ENCODE measurements at regions not wholly inside any gene's neighbourhood (a gene's known extent, or its start where the extent isn't known, plus 50 kb on each side); places are given as distances from the start of the nearest gene placed in this dataset.

DNA sequence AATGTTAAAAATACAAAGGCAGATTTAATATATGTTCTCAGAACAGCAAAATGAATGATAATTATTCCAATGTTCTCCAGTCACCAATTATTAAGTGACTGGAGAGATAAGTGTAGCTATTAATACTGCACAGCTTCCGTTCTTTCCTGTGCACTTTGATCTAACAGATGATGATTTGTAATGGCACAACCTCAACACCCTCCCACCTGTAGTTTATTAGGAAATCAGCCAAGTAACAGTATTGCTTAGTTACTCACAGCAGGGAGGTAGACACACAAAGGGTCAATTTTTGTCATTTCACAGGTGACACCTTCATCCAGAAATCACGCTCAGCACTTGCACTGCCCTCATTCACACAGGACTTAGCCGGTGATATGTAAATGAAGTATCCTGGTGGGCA is 688.1 kb downstream of the EPHA3 start:
- Histone ChIP-seq H3K4me1 (ENCODE audit: control insufficient read depth in 2 of 2, insufficient read depth in 2 of 2, low read length in 1 of 2) (no peaks in the 10 kb centered on the region), H3K27me3 (ENCODE audit: control insufficient read depth in 1 of 2, insufficient read depth in 2 of 2, low read length in 2 of 2) (no peaks in the 10 kb centered on the region), H3K9me3 (ENCODE audit: control insufficient read depth in 2 of 2, insufficient read depth in 1 of 2, low read depth in 1 of 2, low read length in 1 of 2) (no peaks in the 10 kb centered on the region), H3K27ac (ENCODE audit: low read depth in 2 of 2, low read length in 1 of 2) (no peak overlapping the region), H3K4me3 (ENCODE audit: low read depth in 1 of 2, low read length in 2 of 2) (no peak overlapping the region), H3K36me3 (ENCODE audit: control insufficient read depth in 2 of 2, insufficient read depth in 2 of 2, low read length in 1 of 2) (no peaks in the 10 kb centered on the region)
- WGBS, 2 donors, result 31 to 53% methylated on average over 3 of the region's 3 CpGs

DNA sequence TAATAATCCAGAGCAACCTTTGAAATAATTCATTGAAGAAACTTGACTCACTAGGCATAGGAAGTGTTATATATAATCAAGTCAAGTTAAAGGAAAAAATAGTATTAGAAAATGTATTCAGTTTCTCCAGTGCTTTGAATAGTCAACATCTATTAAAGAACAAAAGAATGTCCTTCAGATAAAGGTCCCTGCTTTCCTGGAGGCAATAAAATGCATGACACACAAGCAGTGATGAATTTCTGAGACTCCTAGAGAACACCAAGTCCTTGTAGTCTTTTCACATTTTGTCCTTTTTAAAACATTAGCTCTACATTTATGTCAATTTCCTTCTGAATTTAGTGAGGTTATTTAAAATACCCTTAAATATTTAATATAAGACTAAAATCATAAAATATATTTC is 695.5 kb downstream of the EPHA3 start:
- Histone ChIP-seq H3K27me3 (ENCODE audit: control insufficient read depth in 1 of 2, insufficient read depth in 2 of 2, low read length in 2 of 2) (no peaks in the 10 kb centered on the region), H3K4me3 (ENCODE audit: low read depth in 1 of 2, low read length in 2 of 2) (no peak overlapping the region), H3K4me1 (ENCODE audit: control insufficient read depth in 2 of 2, insufficient read depth in 2 of 2, low read length in 1 of 2) (no peaks in the 10 kb centered on the region), H3K9me3 (ENCODE audit: control insufficient read depth in 2 of 2, insufficient read depth in 1 of 2, low read depth in 1 of 2, low read length in 1 of 2) (no peaks in the 10 kb centered on the region), H3K36me3 (ENCODE audit: control insufficient read depth in 2 of 2, insufficient read depth in 2 of 2, low read length in 1 of 2) (no peaks in the 10 kb centered on the region), H3K27ac (ENCODE audit: low read depth in 2 of 2, low read length in 1 of 2) (no peak overlapping the region)

DNA sequence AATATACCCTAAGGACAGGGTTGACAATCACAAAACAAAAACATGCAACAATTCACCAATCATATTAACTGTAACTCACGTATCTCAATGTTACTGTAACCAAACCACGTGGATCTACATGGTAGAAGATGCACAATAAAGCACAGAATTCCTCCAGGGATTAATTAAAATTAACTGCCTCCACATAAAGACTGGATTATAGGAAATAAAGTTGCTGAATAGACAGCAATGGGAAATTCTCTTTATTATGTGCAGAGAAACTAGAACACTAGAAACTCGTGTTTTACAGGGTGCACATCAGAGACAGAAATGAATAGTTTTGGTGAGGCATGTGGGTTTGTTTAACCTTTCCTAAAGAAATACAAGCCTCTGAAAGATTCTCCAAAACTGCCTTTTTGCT is 696.3 kb downstream of the EPHA3 start:
- H3K27ac ChIP-seq (ENCODE audit: low read depth in 2 of 2, low read length in 1 of 2), result no peak overlapping the region
- no peaks in the 10 kb centered on the region for H3K4me1 ChIP-seq (ENCODE audit: control insufficient read depth in 2 of 2, insufficient read depth in 2 of 2, low read length in 1 of 2)
- WGBS, 2 donors, result 56 to 58% methylated on average over 3 of the region's 3 CpGs
- H3K4me3 ChIP-seq (ENCODE audit: low read depth in 1 of 2, low read length in 2 of 2), result no peak overlapping the region
- peaks cover 0 to 2% of the 10 kb centered on the region in 2 donors for H3K9me3 ChIP-seq (ENCODE audit: control insufficient read depth in 2 of 2, insufficient read depth in 1 of 2, low read depth in 1 of 2, low read length in 1 of 2)
- no peaks in the 10 kb centered on the region for H3K27me3 ChIP-seq (ENCODE audit: control insufficient read depth in 1 of 2, insufficient read depth in 2 of 2, low read length in 2 of 2)
- no peaks in the 10 kb centered on the region for H3K36me3 ChIP-seq (ENCODE audit: control insufficient read depth in 2 of 2, insufficient read depth in 2 of 2, low read length in 1 of 2)

DNA sequence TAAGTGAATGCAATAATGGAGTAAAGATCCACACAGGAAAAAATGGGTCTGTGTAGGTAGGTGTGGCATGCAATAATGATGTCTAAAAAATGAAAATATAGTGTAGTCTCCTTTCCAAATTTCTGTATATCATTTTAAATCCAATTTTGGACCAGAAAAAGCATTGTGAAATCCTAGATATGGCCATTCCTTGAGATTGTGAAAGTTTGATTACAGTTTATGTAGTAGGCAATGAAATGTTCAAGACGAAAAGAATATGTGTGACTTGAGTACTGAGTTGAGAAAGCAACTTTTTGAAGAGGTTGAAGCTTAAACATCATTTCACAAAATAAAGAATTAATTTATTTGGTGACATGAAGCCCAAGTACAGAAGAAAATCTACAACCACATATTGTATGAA is 698.7 kb downstream of the EPHA3 start:
- no peak overlapping the region for H3K4me3 ChIP-seq (ENCODE audit: low read depth in 1 of 2, low read length in 2 of 2)
- 77 to 78% methylated on average over 1 of the region's 1 CpG for WGBS, 2 donors
- H3K9me3 ChIP-seq (ENCODE audit: control insufficient read depth in 2 of 2, insufficient read depth in 1 of 2, low read depth in 1 of 2, low read length in 1 of 2), result peaks cover 0 to 3% of the 10 kb centered on the region in 2 donors
- no peaks in the 10 kb centered on the region for H3K27me3 ChIP-seq (ENCODE audit: control insufficient read depth in 1 of 2, insufficient read depth in 2 of 2, low read length in 2 of 2)
- H3K36me3 ChIP-seq (ENCODE audit: control insufficient read depth in 2 of 2, insufficient read depth in 2 of 2, low read length in 1 of 2), result no peaks in the 10 kb centered on the region
- no peak overlapping the region for H3K27ac ChIP-seq (ENCODE audit: low read depth in 2 of 2, low read length in 1 of 2)
- no peaks in the 10 kb centered on the region for H3K4me1 ChIP-seq (ENCODE audit: control insufficient read depth in 2 of 2, insufficient read depth in 2 of 2, low read length in 1 of 2)

DNA sequence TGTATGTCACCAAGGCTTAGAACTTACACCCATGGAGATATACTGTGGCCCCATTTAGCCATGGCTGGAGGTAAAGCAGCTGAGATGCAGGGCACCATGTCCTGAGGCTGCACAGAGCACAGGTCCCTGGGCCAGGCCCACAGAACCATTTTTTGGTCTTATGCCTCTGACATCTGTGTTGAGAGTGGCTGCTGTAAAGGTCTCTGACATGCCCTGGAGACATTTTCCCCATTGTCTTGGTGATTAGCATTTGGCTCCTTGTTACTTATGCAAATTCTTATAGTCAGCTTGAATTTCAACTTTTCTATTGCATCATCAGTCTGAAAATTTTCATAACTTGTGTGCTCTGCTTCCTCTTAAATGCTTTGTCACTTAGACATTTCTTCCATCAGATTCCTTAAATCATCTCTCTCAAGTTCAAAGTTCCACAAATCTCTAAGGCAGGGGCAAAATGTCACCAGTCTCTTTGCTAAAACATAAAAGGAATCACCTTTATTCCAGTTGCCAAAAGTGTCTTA is 701.3 kb downstream of the EPHA3 start:
- Histone ChIP-seq H3K27ac (ENCODE audit: low read depth in 2 of 2, low read length in 1 of 2) (no peak overlapping the region), H3K27me3 (ENCODE audit: control insufficient read depth in 1 of 2, insufficient read depth in 2 of 2, low read length in 2 of 2) (no peaks in the 10 kb centered on the region), H3K4me1 (ENCODE audit: control insufficient read depth in 2 of 2, insufficient read depth in 2 of 2, low read length in 1 of 2) (no peaks in the 10 kb centered on the region), H3K9me3 (ENCODE audit: control insufficient read depth in 2 of 2, insufficient read depth in 1 of 2, low read depth in 1 of 2, low read length in 1 of 2) (peaks cover 3 to 6% of the 10 kb centered on the region in 2 donors), H3K36me3 (ENCODE audit: control insufficient read depth in 2 of 2, insufficient read depth in 2 of 2, low read length in 1 of 2) (no peaks in the 10 kb centered on the region), H3K4me3 (ENCODE audit: low read depth in 1 of 2, low read length in 2 of 2) (no peak overlapping the region)

DNA sequence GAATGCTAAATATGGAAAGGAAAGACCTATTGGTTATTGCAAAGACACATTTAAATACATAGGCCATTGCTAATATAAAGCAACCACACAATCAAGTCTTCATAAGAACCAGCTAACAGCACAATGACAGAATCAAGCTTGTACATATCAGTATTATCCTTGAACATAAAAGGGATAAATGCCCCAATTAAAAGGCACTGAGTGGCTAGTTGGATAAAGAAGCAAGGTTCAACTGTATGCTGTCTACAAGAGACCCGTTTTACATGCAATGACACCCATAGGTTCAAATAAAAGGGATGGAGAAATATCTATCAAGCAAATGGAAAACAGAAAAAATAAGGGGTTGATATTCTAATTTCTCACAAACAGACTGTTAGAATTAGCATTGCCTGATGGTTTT is 706.1 kb downstream of the EPHA3 start:
- 75% methylated on average over 1 of the region's 1 CpG for WGBS, 2 donors
- no peaks in the 10 kb centered on the region for H3K27me3 ChIP-seq (ENCODE audit: control insufficient read depth in 1 of 2, insufficient read depth in 2 of 2, low read length in 2 of 2)
- H3K4me1 ChIP-seq (ENCODE audit: control insufficient read depth in 2 of 2, insufficient read depth in 2 of 2, low read length in 1 of 2), result no peaks in the 10 kb centered on the region
- H3K4me3 ChIP-seq (ENCODE audit: low read depth in 1 of 2, low read length in 2 of 2), result no peak overlapping the region
- no peaks in the 10 kb centered on the region for H3K36me3 ChIP-seq (ENCODE audit: control insufficient read depth in 2 of 2, insufficient read depth in 2 of 2, low read length in 1 of 2)
- H3K9me3 ChIP-seq (ENCODE audit: control insufficient read depth in 2 of 2, insufficient read depth in 1 of 2, low read depth in 1 of 2, low read length in 1 of 2), result peaks cover 4 to 9% of the 10 kb centered on the region in 2 donors
- H3K27ac ChIP-seq (ENCODE audit: low read depth in 2 of 2, low read length in 1 of 2), result no peak overlapping the region

DNA sequence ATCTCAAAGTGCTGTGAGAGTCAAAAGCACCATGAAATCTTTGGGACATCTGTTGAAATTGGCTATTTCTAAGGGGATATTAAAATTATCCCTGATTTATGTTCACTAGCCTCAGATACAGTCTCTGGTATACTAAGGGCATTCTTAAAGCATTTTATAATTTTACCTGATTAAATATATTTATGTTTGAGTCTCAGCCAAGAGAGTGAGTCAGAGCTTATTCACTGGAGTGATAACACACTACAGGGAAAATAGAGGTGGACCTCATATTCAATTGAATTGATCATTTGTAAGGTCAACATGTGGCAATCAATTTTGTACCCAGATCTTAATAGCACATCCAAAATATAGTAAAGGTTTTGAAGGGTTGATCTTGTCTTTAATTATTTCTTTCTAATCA is 733.6 kb downstream of the EPHA3 start:
- no peaks in the 10 kb centered on the region for H3K4me1 ChIP-seq (ENCODE audit: control insufficient read depth in 2 of 2, insufficient read depth in 2 of 2, low read length in 1 of 2)
- H3K27ac ChIP-seq (ENCODE audit: low read depth in 2 of 2, low read length in 1 of 2), result no peak overlapping the region
- H3K9me3 ChIP-seq (ENCODE audit: control insufficient read depth in 2 of 2, insufficient read depth in 1 of 2, low read depth in 1 of 2, low read length in 1 of 2), result no peaks in the 10 kb centered on the region
- no peaks in the 10 kb centered on the region for H3K27me3 ChIP-seq (ENCODE audit: control insufficient read depth in 1 of 2, insufficient read depth in 2 of 2, low read length in 2 of 2)
- H3K36me3 ChIP-seq (ENCODE audit: control insufficient read depth in 2 of 2, insufficient read depth in 2 of 2, low read length in 1 of 2), result no peaks in the 10 kb centered on the region
- no peak overlapping the region for H3K4me3 ChIP-seq (ENCODE audit: low read depth in 1 of 2, low read length in 2 of 2)

DNA sequence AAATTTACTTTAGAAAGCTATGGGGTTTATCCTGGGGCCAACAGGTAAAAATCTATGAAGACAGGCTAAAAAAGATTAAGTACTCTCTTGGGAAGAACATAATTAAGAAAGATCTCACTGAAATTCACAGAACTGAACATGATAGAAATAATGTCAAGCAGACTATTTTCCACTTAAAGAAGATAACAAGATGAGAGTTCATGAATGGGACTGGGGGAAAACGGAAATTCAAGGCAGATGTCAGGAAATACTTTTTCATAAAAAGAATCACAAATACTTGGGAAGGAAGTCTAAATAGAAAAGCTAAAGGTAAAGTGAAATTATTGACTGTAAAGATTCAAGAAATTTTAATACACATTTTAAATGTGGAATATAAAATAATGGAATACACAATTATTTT is 737.6 kb downstream of the EPHA3 start:
- Histone ChIP-seq H3K4me3 (ENCODE audit: low read depth in 1 of 2, low read length in 2 of 2) (no peak overlapping the region), H3K36me3 (ENCODE audit: control insufficient read depth in 2 of 2, insufficient read depth in 2 of 2, low read length in 1 of 2) (no peaks in the 10 kb centered on the region), H3K9me3 (ENCODE audit: control insufficient read depth in 2 of 2, insufficient read depth in 1 of 2, low read depth in 1 of 2, low read length in 1 of 2) (no peaks in the 10 kb centered on the region), H3K27me3 (ENCODE audit: control insufficient read depth in 1 of 2, insufficient read depth in 2 of 2, low read length in 2 of 2) (no peaks in the 10 kb centered on the region), H3K27ac (ENCODE audit: low read depth in 2 of 2, low read length in 1 of 2) (no peak overlapping the region), H3K4me1 (ENCODE audit: control insufficient read depth in 2 of 2, insufficient read depth in 2 of 2, low read length in 1 of 2) (no peaks in the 10 kb centered on the region)
- WGBS, 2 donors, result 80% methylated on average over 1 of the region's 1 CpG

DNA sequence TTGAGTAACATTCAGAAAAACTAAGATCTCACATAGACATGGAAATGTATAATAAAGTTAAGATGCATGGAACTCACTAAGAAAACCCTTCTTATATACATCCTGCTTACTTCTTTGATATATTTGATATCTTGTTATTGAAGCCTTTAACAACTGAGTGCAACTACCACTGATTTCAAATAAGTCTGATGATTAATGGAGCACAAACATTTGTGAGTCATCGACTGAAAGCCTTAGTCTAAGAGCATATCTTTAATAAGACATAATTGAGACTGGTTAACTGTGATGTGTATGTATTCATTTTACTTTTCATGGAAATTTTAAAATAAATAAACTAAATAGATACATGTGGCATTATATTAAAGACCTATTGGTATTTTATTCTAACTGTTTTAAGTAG is 740.5 kb downstream of the EPHA3 start:
- no peaks in the 10 kb centered on the region for H3K9me3 ChIP-seq (ENCODE audit: control insufficient read depth in 2 of 2, insufficient read depth in 1 of 2, low read depth in 1 of 2, low read length in 1 of 2)
- H3K36me3 ChIP-seq (ENCODE audit: control insufficient read depth in 2 of 2, insufficient read depth in 2 of 2, low read length in 1 of 2), result no peaks in the 10 kb centered on the region
- WGBS, 2 donors, result 67 to 68% methylated on average over 1 of the region's 1 CpG
- no peak overlapping the region for H3K27ac ChIP-seq (ENCODE audit: low read depth in 2 of 2, low read length in 1 of 2)
- H3K4me1 ChIP-seq (ENCODE audit: control insufficient read depth in 2 of 2, insufficient read depth in 2 of 2, low read length in 1 of 2), result no peaks in the 10 kb centered on the region
- H3K27me3 ChIP-seq (ENCODE audit: control insufficient read depth in 1 of 2, insufficient read depth in 2 of 2, low read length in 2 of 2), result no peaks in the 10 kb centered on the region
- no peak overlapping the region for H3K4me3 ChIP-seq (ENCODE audit: low read depth in 1 of 2, low read length in 2 of 2)

DNA sequence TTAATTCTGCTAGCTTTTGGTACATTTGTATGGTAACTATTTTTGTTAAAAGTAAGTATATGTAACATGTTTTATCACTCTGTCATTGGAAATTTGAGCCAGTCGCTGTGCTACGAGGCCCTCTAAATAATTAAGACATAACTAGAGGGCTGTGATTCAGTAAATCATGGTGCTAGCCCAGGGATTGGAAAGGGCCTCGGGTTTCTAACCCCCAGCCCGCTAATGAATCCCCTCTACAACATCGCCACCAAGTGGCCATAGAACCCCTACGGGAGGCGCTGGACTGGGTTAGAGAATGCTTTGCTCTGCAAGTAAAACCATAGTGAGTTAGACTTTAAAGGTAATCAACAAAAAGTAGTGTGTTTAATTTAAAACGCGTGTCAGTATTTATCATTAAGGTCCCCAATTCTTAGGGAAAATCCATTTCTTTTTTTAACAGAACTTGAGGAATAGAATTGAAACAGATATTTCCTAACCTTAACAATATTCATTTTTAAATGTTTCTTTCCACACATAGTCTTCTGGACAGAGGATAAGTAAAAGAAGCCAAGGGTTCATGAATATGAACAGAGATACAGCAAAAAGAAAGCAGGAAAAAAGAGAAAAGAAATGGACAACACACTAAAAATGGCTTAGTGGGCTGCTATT is 744.7 kb downstream of the EPHA3 start:
- Histone ChIP-seq H3K27ac (ENCODE audit: low read depth in 2 of 2, low read length in 1 of 2) (no peak overlapping the region), H3K9me3 (ENCODE audit: control insufficient read depth in 2 of 2, insufficient read depth in 1 of 2, low read depth in 1 of 2, low read length in 1 of 2) (no peaks in the 10 kb centered on the region), H3K36me3 (ENCODE audit: control insufficient read depth in 2 of 2, insufficient read depth in 2 of 2, low read length in 1 of 2) (no peaks in the 10 kb centered on the region), H3K4me3 (ENCODE audit: low read depth in 1 of 2, low read length in 2 of 2) (no peak overlapping the region), H3K27me3 (ENCODE audit: control insufficient read depth in 1 of 2, insufficient read depth in 2 of 2, low read length in 2 of 2) (no peaks in the 10 kb centered on the region), H3K4me1 (ENCODE audit: control insufficient read depth in 2 of 2, insufficient read depth in 2 of 2, low read length in 1 of 2) (no peaks in the 10 kb centered on the region)
- WGBS, 2 donors, result 26 to 28% methylated on average over 9 of the region's 9 CpGs

Data from esophagus (tissue), 2 donors.